ENCODE measurements at regions not wholly inside any gene's neighbourhood (a gene's known extent, or its start where the extent isn't known, plus 50 kb on each side); places are given as distances from the start of the nearest gene placed in this dataset.

GRCh38 chr4:89598602-89599001, 238.4 kb downstream of the SNCA start:
- peak; percentile 93 for FAIRE-seq

GRCh38 chr4:89595125-89595789, 241.7 kb downstream of the SNCA start:
- no peak for FAIRE-seq

GRCh38 chr4:89590128-89590527, 246.8 kb downstream of the SNCA start:
- no peak for FAIRE-seq

GRCh38 chr4:89588421-89588820, 248.5 kb downstream of the SNCA start:
- no peak for FAIRE-seq

GRCh38 chr4:89587364-89587763, 249.6 kb downstream of the SNCA start:
- no peak for FAIRE-seq

- peak; percentile 96 for FAIRE-seq
These were observed 250.1 kb downstream of the SNCA start for GRCh38 chr4:89586864-89587263.

GRCh38 chr4:89586318-89586717, 250.6 kb downstream of the SNCA start:
- no peak for FAIRE-seq

- FAIRE-seq, result no peak
These were observed 254.0 kb downstream of the SNCA start for GRCh38 chr4:89582756-89583505.

GRCh38 chr4:89579771-89580170, 257.2 kb downstream of the SNCA start:
- FAIRE-seq, result no peak

- no peak for FAIRE-seq
These were observed 260.7 kb downstream of the SNCA start for GRCh38 chr4:89576246-89576645.

- no peak for FAIRE-seq
These were observed 261.1 kb downstream of the SNCA start for GRCh38 chr4:89575840-89576239.

- FAIRE-seq, result no peak
These were observed 262.8 kb downstream of the SNCA start for GRCh38 chr4:89574176-89574575.

- FAIRE-seq, result no peak
These were observed 263.3 kb downstream of the SNCA start for GRCh38 chr4:89573656-89574055.

GRCh38 chr4:89572224-89572858, 264.6 kb downstream of the SNCA start:
- no peak for FAIRE-seq

- no peak for FAIRE-seq
These were observed 263.3 kb upstream of the GPRIN3 start for GRCh38 chr4:89570931-89571330.

- FAIRE-seq, result no peak
These were observed 260.3 kb upstream of the GPRIN3 start for GRCh38 chr4:89567936-89568335.

GRCh38 chr4:89563431-89563830, 255.8 kb upstream of the GPRIN3 start:
- FAIRE-seq, result no peak

- no peak for FAIRE-seq
These were observed 255.1 kb upstream of the GPRIN3 start for GRCh38 chr4:89562746-89563145.

GRCh38 chr4:89561048-89561447, 253.4 kb upstream of the GPRIN3 start:
- FAIRE-seq, result no peak

- FAIRE-seq, result peak; percentile 70
These were observed 250.5 kb upstream of the GPRIN3 start for GRCh38 chr4:89558147-89558546.

GRCh38 chr4:89556601-89557305, 249.2 kb upstream of the GPRIN3 start:
- FAIRE-seq, result no peak

- no peak for FAIRE-seq
These were observed 243.6 kb upstream of the GPRIN3 start for GRCh38 chr4:89551191-89551590.

- FAIRE-seq, result no peak
These were observed 242.3 kb upstream of the GPRIN3 start for GRCh38 chr4:89549907-89550306.
